Common myeloid progenitor, CD34-positive (primary cell): ENCODE measurements at regions not wholly inside any gene's neighbourhood (a gene's known extent, or its start where the extent isn't known, plus 50 kb on each side); places are given as distances from the start of the nearest gene placed in this dataset.

Experiments
- CTCF ChIA-PET: fragments of 350-600 bp; sonication (Branson Sonifier 250); formaldehyde crosslinking; loops from one replicate; lab custom pipeline; 2021; ENCODE audit warnings: antibody characterized with exemption; lab: Charles Lee
- POLR2A ChIA-PET: fragments of 350-600 bp; sonication (Branson Sonifier 250); formaldehyde crosslinking; loops from one replicate; lab custom pipeline; 2021; ENCODE audit warnings: antibody characterized with exemption; lab: Charles Lee
- DNase-seq, 3 donors: peaks; one replicate each; pipeline versions ENCODE4 v3.0.0 to v3.0.0-alpha.2; 2013
- H3K27ac ChIP-seq, 2 experiments: 1 replicate in 1 of 2; 2 replicates in 1 of 2; pipeline ENCODE4 v1.7.0; 2013; ENCODE audit warnings: inconsistent platforms in 2 of 2, low read length in 2 of 2, mild to moderate bottlenecking in 2 of 2, low read depth in 1 of 2, moderate library complexity in 1 of 2; ENCODE audit not compliant: severe bottlenecking in 2 of 2, insufficient read depth in 1 of 2, poor library complexity in 1 of 2
- H3K27me3 ChIP-seq, 5 experiments: replicated peaks in 2 of 5; 1 replicate in 3 of 5; 2 replicates in 2 of 5; pipeline versions ENCODE4 v1.6.1 to v1.7.0; 2013; ENCODE audit warnings: low read length in 4 of 5, mild to moderate bottlenecking in 2 of 5, moderate library complexity in 2 of 5, inconsistent platforms in 1 of 5; ENCODE audit not compliant: insufficient read depth in 5 of 5, control insufficient read depth in 4 of 5
- H3K36me3 ChIP-seq, 4 experiments: 1 replicate in 2 of 4; 2 replicates in 2 of 4; pipeline versions ENCODE4 v1.6.1 to v1.7.0; 2013; ENCODE audit warnings: low read length in 3 of 4, control low read depth in 1 of 4, mild to moderate bottlenecking in 1 of 4; ENCODE audit not compliant: control insufficient read depth in 4 of 4, insufficient read depth in 4 of 4
- H3K4me1 ChIP-seq, 4 experiments: 1 replicate in 3 of 4; 2 replicates in 1 of 4; pipeline versions ENCODE4 v1.6.1 to v1.7.1; 2013; ENCODE audit warnings: low read length in 3 of 4, mild to moderate bottlenecking in 3 of 4, control low read depth in 1 of 4, inconsistent platforms in 1 of 4, moderate library complexity in 1 of 4; ENCODE audit not compliant: control insufficient read depth in 4 of 4, insufficient read depth in 4 of 4; ENCODE audit errors: control extremely low read depth in 1 of 4
- H3K4me3 ChIP-seq, 7 experiments: 1 replicate in 4 of 7; 2 replicates in 3 of 7; pipeline versions ENCODE4 v1.5.1 to v1.7.0; 2013; ENCODE audit warnings: mild to moderate bottlenecking in 7 of 7, low read length in 6 of 7, moderate library complexity in 6 of 7, inconsistent platforms in 2 of 7, low read depth in 2 of 7, control low read depth in 1 of 7; ENCODE audit not compliant: insufficient read depth in 4 of 7, control insufficient read depth in 1 of 7; ENCODE audit errors: extremely low read depth in 1 of 7
- H3K9me3 ChIP-seq, 5 experiments: 1 replicate in 4 of 5; 2 replicates in 1 of 5; pipeline versions ENCODE4 v1.6.1 to v1.7.1; 2013; ENCODE audit warnings: low read length in 4 of 5, mild to moderate bottlenecking in 2 of 5, inconsistent platforms in 1 of 5, low read depth in 1 of 5, moderate library complexity in 1 of 5; ENCODE audit not compliant: control insufficient read depth in 4 of 5, insufficient read depth in 2 of 5; ENCODE audit errors: control extremely low read depth in 1 of 5
- WGBS: methylation state at CpG from one replicate; pipeline ENCODE4 v1.1.5; 2013; ENCODE audit not compliant: insufficient coverage; 5-methylcytosine and 5-hydroxymethylcytosine counted together

GRCh38 chr9:129397335-129397734 is 219.3 kb upstream of the IER5L start:
- Histone ChIP-seq H3K4me1 (peaks cover 0 to 28% (median 27%) of the 10 kb centered on the region in 4 experiments), H3K36me3 (no peaks in the 10 kb centered on the region), H3K27me3 (no peaks in the 10 kb centered on the region), H3K4me3 (no peak overlapping the region), H3K9me3 (no peaks in the 10 kb centered on the region), H3K27ac (no peak overlapping the region)
- no peak for DNase-seq
- over 99% methylated on average over 6 of the region's 6 CpGs for WGBS
- CTCF ChIA-PET: no interaction called here
- POLR2A ChIA-PET: no interaction called here

GRCh38 chr9:129396365-129396708 is 218.3 kb upstream of the IER5L start:
- POLR2A ChIA-PET: no interaction called here
- no peaks in the 10 kb centered on the region for H3K36me3 ChIP-seq
- no peak overlapping the region for H3K27ac ChIP-seq
- peaks cover 0 to 22% (median 21%) of the 10 kb centered on the region in 4 experiments for H3K4me1 ChIP-seq
- no peaks in the 10 kb centered on the region for H3K9me3 ChIP-seq
- H3K27me3 ChIP-seq: no peaks in the 10 kb centered on the region
- CTCF ChIA-PET: no interaction called here
- DNase-seq: no peak
- 72% methylated on average over 1 of the region's 1 CpG for WGBS
- H3K4me3 ChIP-seq: no peak overlapping the region

GRCh38 chr9:129395633-129396364 is 217.7 kb upstream of the IER5L start:
- no peak overlapping the region for H3K4me3 ChIP-seq
- WGBS: 76% methylated on average over 3 of the region's 3 CpGs
- POLR2A ChIA-PET: no interaction called here
- peaks cover 0 to 21% (median 19%) of the 10 kb centered on the region in 4 experiments for H3K4me1 ChIP-seq
- no peaks in the 10 kb centered on the region for H3K9me3 ChIP-seq
- H3K27me3 ChIP-seq: no peaks in the 10 kb centered on the region
- CTCF ChIA-PET: no interaction called here
- DNase-seq: no peak
- H3K27ac ChIP-seq: no peak overlapping the region
- H3K36me3 ChIP-seq: no peaks in the 10 kb centered on the region

GRCh38 chr9:129394886-129395279 is 216.8 kb upstream of the IER5L start:
- H3K27ac ChIP-seq: no peak overlapping the region
- WGBS: 100% methylated on average over 3 of the region's 3 CpGs
- no peaks in the 10 kb centered on the region for H3K27me3 ChIP-seq
- no peak for DNase-seq
- POLR2A ChIA-PET: no interaction called here
- no peaks in the 10 kb centered on the region for H3K9me3 ChIP-seq
- no peaks in the 10 kb centered on the region for H3K36me3 ChIP-seq
- peaks cover 0 to 19% (median 18%) of the 10 kb centered on the region in 4 experiments for H3K4me1 ChIP-seq
- no peak overlapping the region for H3K4me3 ChIP-seq
- CTCF ChIA-PET: no interaction called here

GRCh38 chr9:129394061-129394885 is 216.2 kb upstream of the IER5L start:
- no peak for DNase-seq
- CTCF ChIA-PET: no interaction called here

GRCh38 chr9:129393064-129393463 is 215.0 kb upstream of the IER5L start:
- no peaks in the 10 kb centered on the region for H3K27me3 ChIP-seq
- H3K36me3 ChIP-seq: no peaks in the 10 kb centered on the region
- H3K27ac ChIP-seq: no peak overlapping the region
- ChIA-PET POLR2A (no interaction called here), CTCF (no interaction called here)
- H3K4me1 ChIP-seq: peaks cover 0 to under 1% (median under 1%) of the 10 kb centered on the region in 4 experiments
- no peak overlapping the region for H3K4me3 ChIP-seq
- WGBS: 93% methylated on average over 3 of the region's 5 CpGs
- no peak for DNase-seq
- H3K9me3 ChIP-seq: no peaks in the 10 kb centered on the region

More at GRCh38 chr9:129394061-129394885, 216.2 kb upstream of the IER5L start:
- Histone ChIP-seq H3K9me3 (no peaks in the 10 kb centered on the region), H3K27ac (no peak overlapping the region), H3K36me3 (no peaks in the 10 kb centered on the region), H3K4me3 (no peak overlapping the region), H3K4me1 (peaks cover 0 to 13% (median 12%) of the 10 kb centered on the region in 4 experiments), H3K27me3 (no peaks in the 10 kb centered on the region)
- WGBS: 88% methylated on average over 23 of the region's 25 CpGs
- POLR2A ChIA-PET: no interaction called here

GRCh38 chr9:129392093-129392541 is 214.1 kb upstream of the IER5L start:
- no peak for DNase-seq
- Histone ChIP-seq H3K4me3 (no peak overlapping the region), H3K4me1 (no peaks in the 10 kb centered on the region), H3K27me3 (no peaks in the 10 kb centered on the region), H3K36me3 (no peaks in the 10 kb centered on the region), H3K27ac (no peak overlapping the region), H3K9me3 (no peaks in the 10 kb centered on the region)
- POLR2A ChIA-PET: no interaction called here
- 93% methylated on average over 10 of the region's 12 CpGs for WGBS
- CTCF ChIA-PET: no interaction called here
